ENCODE measurements at regions not wholly inside any gene's neighbourhood (a gene's known extent, or its start where the extent isn't known, plus 50 kb on each side); places are given as distances from the start of the nearest gene placed in this dataset.

DNA sequence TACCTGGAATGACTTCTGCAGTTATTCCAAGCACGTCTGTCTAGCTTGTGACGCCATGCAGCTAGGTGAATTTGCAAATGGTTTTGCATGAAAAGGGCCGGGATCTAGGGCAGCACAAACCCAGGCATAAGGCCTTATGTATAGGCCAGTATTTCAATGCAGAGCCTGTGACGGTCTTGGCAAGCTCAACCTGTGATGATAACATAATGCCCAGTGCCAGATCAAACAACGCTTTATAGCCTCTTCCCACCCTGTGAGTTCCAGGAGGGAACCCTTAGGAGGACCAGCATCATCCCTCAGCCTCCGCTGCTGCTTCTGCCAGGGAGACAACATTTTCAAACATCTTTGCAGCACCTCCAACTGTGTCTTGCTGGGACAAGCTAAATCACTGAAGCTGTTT is 390.7 kb downstream of the INHBA start (continued):
- TF ChIP-seq GLIS3 (CRISPR knock-in tag; IDR thresholded peaks at IDR 0.05) (no peak), ARNTL (CRISPR knock-in tag; IDR thresholded peaks at IDR 0.05; ENCODE audit: borderline replicate concordance, low read depth) (no peak), ZNF8 (CRISPR knock-in tag; IDR thresholded peaks at IDR 0.05) (no peak)

- ATAC-seq = no peak
- no peak for TF ChIP-seq BACH2 (CRISPR knock-in tag; IDR thresholded peaks at IDR 0.05; ENCODE audit: borderline replicate concordance)
- no peak for TF ChIP-seq OSR1 (CRISPR knock-in tag; IDR thresholded peaks at IDR 0.05)
- no peak for TF ChIP-seq GLIS3 (CRISPR knock-in tag; IDR thresholded peaks at IDR 0.05)
- no peak for TF ChIP-seq PPARA (CRISPR knock-in tag; IDR thresholded peaks at IDR 0.05; ENCODE audit: borderline replicate concordance)
- TF ChIP-seq ESRRG (CRISPR knock-in tag; IDR thresholded peaks at IDR 0.05) = no peak
- TF ChIP-seq ZNF70 (CRISPR knock-in tag; IDR thresholded peaks at IDR 0.05) = no peak
- no peak for TF ChIP-seq CSRNP3 (CRISPR knock-in tag; IDR thresholded peaks at IDR 0.05)
- no peak for TF ChIP-seq PATZ1 (CRISPR knock-in tag; IDR thresholded peaks at IDR 0.05; ENCODE audit: borderline replicate concordance)
- TF ChIP-seq RARB (CRISPR knock-in tag; IDR thresholded peaks at IDR 0.05) = no peak
- TF ChIP-seq CSDC2 (CRISPR knock-in tag; IDR thresholded peaks at IDR 0.05) = no peak
- TF ChIP-seq TCF4 (CRISPR knock-in tag; IDR thresholded peaks at IDR 0.05; ENCODE audit: borderline replicate concordance) = no peak
- no peak for TF ChIP-seq TSHZ2 (CRISPR knock-in tag; IDR thresholded peaks at IDR 0.05)
- TF ChIP-seq ZNF565 (CRISPR knock-in tag; conservative IDR thresholded peaks at IDR 0.05; ENCODE audit: low read depth) = no peak
- no peak for TF ChIP-seq ZNF8 (CRISPR knock-in tag; IDR thresholded peaks at IDR 0.05)
- no peak for TF ChIP-seq ZFP30 (CRISPR knock-in tag; IDR thresholded peaks at IDR 0.05)
- TF ChIP-seq TOX (CRISPR knock-in tag; IDR thresholded peaks at IDR 0.05; ENCODE audit: borderline replicate concordance) = no peak
- no peak for TF ChIP-seq ZFP3 (CRISPR knock-in tag; IDR thresholded peaks at IDR 0.05)
These were observed 391.6 kb downstream of the INHBA start for GRCh38 chr7:41311301-41311700.

DNA sequence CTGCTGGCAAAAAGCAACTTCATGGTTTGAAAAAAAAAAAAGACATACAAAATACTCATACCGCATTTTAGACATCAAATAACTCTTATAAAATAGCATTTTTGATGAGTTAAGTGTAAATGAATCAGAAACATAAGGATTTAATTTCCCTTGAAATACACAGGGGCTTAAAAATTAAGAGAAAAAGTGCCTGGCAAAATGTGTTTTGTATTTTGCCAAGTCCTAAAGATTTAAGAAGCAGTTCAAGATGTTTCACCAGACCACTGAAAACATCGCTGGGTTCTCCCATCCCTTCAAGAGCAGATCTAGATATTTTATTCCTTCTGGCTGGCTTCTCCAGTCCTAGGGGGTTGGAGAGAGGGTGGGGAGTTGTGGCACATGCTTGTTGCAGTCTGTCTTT is 396.4 kb downstream of the INHBA start:
- TF ChIP-seq ZNF70 (CRISPR knock-in tag; IDR thresholded peaks at IDR 0.05) = no peak
- no peak for TF ChIP-seq BACH2 (CRISPR knock-in tag; IDR thresholded peaks at IDR 0.05; ENCODE audit: borderline replicate concordance)
- TF ChIP-seq CSRNP3 (CRISPR knock-in tag; IDR thresholded peaks at IDR 0.05) = no peak
- no peak for TF ChIP-seq ZNF565 (CRISPR knock-in tag; conservative IDR thresholded peaks at IDR 0.05; ENCODE audit: low read depth)
- no peak for TF ChIP-seq ZC3H10 (CRISPR knock-in tag; IDR thresholded peaks at IDR 0.05)
- TF ChIP-seq CSDC2 (CRISPR knock-in tag; IDR thresholded peaks at IDR 0.05) = no peak
- TF ChIP-seq SNAI2 (CRISPR knock-in tag; IDR thresholded peaks at IDR 0.05) = no peak
- no peak for TF ChIP-seq TOX (CRISPR knock-in tag; IDR thresholded peaks at IDR 0.05; ENCODE audit: borderline replicate concordance)
- no peak for ATAC-seq

- TF ChIP-seq POU6F1 (CRISPR knock-in tag; IDR thresholded peaks at IDR 0.05; ENCODE audit: borderline replicate concordance, low read depth) (no peak), RARB (CRISPR knock-in tag; IDR thresholded peaks at IDR 0.05) (no peak)
- ATAC-seq = no peak
These were observed 397.9 kb downstream of the INHBA start for GRCh38 chr7:41305001-41305400.

All from SK-N-SH treated with all-trans-retinoic acid at 6 μM for 48 hours (cell line).